ENCODE measurements at regions not wholly inside any gene's neighbourhood (a gene's known extent, or its start where the extent isn't known, plus 50 kb on each side); places are given as distances from the start of the nearest gene placed in this dataset.

GRCh38 chr14:58914279-58914855 lies 274.1 kb upstream of the DAAM1 start:
- Histone ChIP-seq H3K36me3 (replicated peaks in 1 of 2; ENCODE audit: control insufficient read depth in 1 of 2, insufficient read depth in 2 of 2, low read length in 1 of 2) (no peaks in the 10 kb centered on the region), H3K79me2 (ENCODE audit: insufficient read depth) (no peaks in the 10 kb centered on the region), H3K4me2 (no peak overlapping the region), H4K20me1 (ENCODE audit: insufficient read depth) (no peaks in the 10 kb centered on the region), H3K4me1 (ENCODE audit: control insufficient read depth in 1 of 2, insufficient read depth in 2 of 2, low read depth in 1 of 2, low read length in 1 of 2) (peaks cover 0 to 3% of the 10 kb centered on the region in 2 experiments; a peak in 2 of 4 replicates), H3K9me3 (no peaks in the 10 kb centered on the region), H3K27me3 (ENCODE audit: insufficient read depth) (no peaks in the 10 kb centered on the region), H2AFZ (ENCODE audit: low read depth) (no peak overlapping the region), H3F3A (replicated peaks; ENCODE audit: insufficient read depth) (no peaks in the 10 kb centered on the region), H3K27ac (ENCODE audit: low read depth in 2 of 2, low read length in 1 of 2) (no peak overlapping the region), H3K9ac (no peak overlapping the region), H3K4me3 (ENCODE audit: low read depth in 2 of 2, low read length in 1 of 2) (no peak overlapping the region), H3K9me2 (no peaks in the 10 kb centered on the region)
- 87% methylated on average over 10 of the region's 10 CpGs for WGBS (ENCODE audit: low lambda C conversion rate)
- DNase-seq, result no peak
- ChIA-PET POLR2A (no interaction called here), CTCF (interaction anchor here (1.0 to 1.2 kb wide), 2 partner anchors 10 kb away, joined by 3 read pairs; no protein-coding TSS in a partner anchor)
- no peak for TF ChIP-seq EP300 (IDR thresholded peaks at IDR 0.05; ENCODE audit: borderline replicate concordance in 1 of 2, low read depth in 1 of 2, low read length in 1 of 2)
- TF ChIP-seq USF1 (IDR thresholded peaks at IDR 0.05; ENCODE audit: borderline replicate concordance, low read depth), result no peak
- TF ChIP-seq PBX3 (IDR thresholded peaks at IDR 0.05), result no peak
- no peak for TF ChIP-seq JUND (IDR thresholded peaks at IDR 0.05)
- TF ChIP-seq POLR2AphosphoS5 (IDR thresholded peaks at IDR 0.05; ENCODE audit: low read depth, low read length), result no peak
- TF ChIP-seq ELF1 (IDR thresholded peaks at IDR 0.05), result no peak
- no peak for TF ChIP-seq CTCF (IDR thresholded peaks at IDR 0.05)
- TF ChIP-seq YY1 (IDR thresholded peaks at IDR 0.05; ENCODE audit: low read depth), result no peak
- TF ChIP-seq GATA2 (CRISPR knock-in tag; IDR thresholded peaks at IDR 0.05), result no peak
- TF ChIP-seq RCOR1 (IDR thresholded peaks at IDR 0.05; ENCODE audit: low read length), result no peak
- TF ChIP-seq RAD21 (IDR thresholded peaks at IDR 0.05; ENCODE audit: low read length), result no peak
- TF ChIP-seq MEF2A (IDR thresholded peaks at IDR 0.05; ENCODE audit: borderline replicate concordance, low read depth), result no peak
- TF ChIP-seq FOXM1 (IDR thresholded peaks at IDR 0.05; ENCODE audit: low read depth), result no peak
- no peak for TF ChIP-seq FOXJ3 (CRISPR knock-in tag; IDR thresholded peaks at IDR 0.05)
- no peak for TF ChIP-seq RFX5 (IDR thresholded peaks at IDR 0.05; ENCODE audit: low read length)
- no peak for TF ChIP-seq GABPA (IDR thresholded peaks at IDR 0.05; ENCODE audit: low read depth)
- no peak for TF ChIP-seq MXI1 (IDR thresholded peaks at IDR 0.05; ENCODE audit: low read depth, low read length)
- TF ChIP-seq SIN3A (IDR thresholded peaks at IDR 0.05; ENCODE audit: borderline replicate concordance, low read depth, low read length), result no peak
- no peak for TF ChIP-seq NRF1 (IDR thresholded peaks at IDR 0.05; ENCODE audit: low read depth, low read length)
